PC-3 (cell line): ENCODE measurements at regions not wholly inside any gene's neighbourhood (a gene's known extent, or its start where the extent isn't known, plus 50 kb on each side); places are given as distances from the start of the nearest gene placed in this dataset.
"Not testable (repeated sequence)": the region's sequence is repeated elsewhere in the genome, so short reads cannot be mapped to it uniquely, and the experiment has no call there.

Source experiments
- ATAC-seq: fragments of 200-7000 bp; cut with Tn5 transposase; 2 replicates; pipeline ENCODE4 v1.9.1; 2020; ENCODE audit warnings: mild to moderate bottlenecking, moderate library complexity
- BruUV-seq: library from RNA; stranded (reverse); fragments of 400-500 nt; replicated peaks from 2 replicates; lab custom pipeline; 2021; lab: Mats Ljungman, UMichigan
- CTCF ChIA-PET: fragments of 300-600 bp; sonication (Branson Sonifier 250); formaldehyde crosslinking; loops from one replicate; lab custom pipeline; 2022; ENCODE audit warnings: antibody characterized with exemption; lab: Charles Lee
- POLR2A ChIA-PET: fragments of 300-600 bp; sonication (Branson Sonifier 250); formaldehyde crosslinking; loops from one replicate; lab custom pipeline; 2022; ENCODE audit warnings: antibody characterized with exemption; ENCODE audit not compliant: unreplicated experiment; lab: Charles Lee
- DNase-seq: peaks from one replicate; pipeline ENCODE4 v3.0.0-alpha.2; 2015
- H2AFZ ChIP-seq: fragments of 300-600 bp; sonication (generic); 2 replicates; pipeline ENCODE4 v1.6.0; 2016; ENCODE audit warnings: antibody characterized with exemption, low read length
- H3F3A ChIP-seq: fragments of 300-600 bp; sonication (generic); one replicate; pipeline ENCODE4 v1.6.0; 2017; ENCODE audit warnings: antibody characterized with exemption, low read length, control low read depth, mild to moderate bottlenecking; ENCODE audit not compliant: unreplicated experiment
- H3K27ac ChIP-seq: fragments of 300-600 bp; sonication (generic); 2 replicates; pipeline ENCODE4 v1.5.1; 2016; ENCODE audit warnings: mild to moderate bottlenecking, low read length
- H3K27me3 ChIP-seq: fragments of 300-600 bp; sonication (generic); 2 replicates; pipeline ENCODE4 v1.6.1; 2016; ENCODE audit warnings: low read length, mixed read lengths
- H3K36me3 ChIP-seq: fragments of 300-600 bp; sonication (generic); 2 replicates; pipeline ENCODE4 v1.6.1; 2016; ENCODE audit warnings: low read depth, mixed run types, low read length, mixed read lengths
- H3K4me1 ChIP-seq: fragments of 300-600 bp; sonication (generic); 2 replicates; pipeline ENCODE4 v1.5.1; 2016; ENCODE audit warnings: low read length; ENCODE audit not compliant: insufficient read depth
- H3K4me2 ChIP-seq: fragments of 300-600 bp; sonication (generic); 2 replicates; pipeline ENCODE4 v1.6.0; 2016; ENCODE audit warnings: low read length
- H3K4me3 ChIP-seq: fragments of 300-600 bp; sonication (generic); 2 replicates; pipeline ENCODE4 v1.5.1; 2016; ENCODE audit warnings: mild to moderate bottlenecking, low read length, mixed read lengths
- H3K79me2 ChIP-seq: fragments of 300-600 bp; sonication (generic); 2 replicates; pipeline ENCODE4 v1.6.1; 2017; ENCODE audit warnings: low read length, mixed read lengths
- H3K9ac ChIP-seq: fragments of 300-600 bp; sonication (generic); 2 replicates; pipeline ENCODE4 v1.6.0; 2016; ENCODE audit warnings: mild to moderate bottlenecking, low read length
- H3K9me2 ChIP-seq: fragments of 300-600 bp; sonication (generic); replicated peaks from 2 replicates; pipeline ENCODE4 v1.6.1; 2016; ENCODE audit warnings: mixed run types, low read length, mixed read lengths
- H3K9me3 ChIP-seq: fragments of 300-600 bp; sonication (generic); 2 replicates; pipeline ENCODE4 v1.6.1; 2016; ENCODE audit warnings: low read length, mixed read lengths
- H4K20me1 ChIP-seq: fragments of 300-600 bp; sonication (generic); 2 replicates; pipeline ENCODE4 v1.6.1; 2016; ENCODE audit warnings: low read length, mixed read lengths
- EZH2 ChIP-seq: fragments of 300-600 bp; sonication (generic); IDR thresholded peaks from one replicate; pipeline ENCODE4 v1.6.1; 2017; ENCODE audit warnings: antibody characterized with exemption, mild to moderate bottlenecking, low read length; ENCODE audit not compliant: unreplicated experiment
- EZH2phosphoT487 ChIP-seq: fragments of 300-600 bp; sonication (generic); IDR thresholded peaks from 2 replicates; pipeline ENCODE4 v1.6.1; 2018; ENCODE audit warnings: mild to moderate bottlenecking, antibody characterized with exemption, low read length, borderline replicate concordance
- intact Hi-C: fragments of 100-400 bp; cut with micrococcal nuclease; formaldehyde crosslinking; loops from 2 replicates; pipeline ENCODE4 v1.9.0; 2023
- TF ChIP-seq, protein P1 (sequence below): fragments of 300-600 bp; sonication (generic); conservative IDR thresholded peaks from 2 replicates; pipeline ENCODE4 v1.5.1; 2017; ENCODE audit warnings: antibody characterized with exemption, low read depth, mild to moderate bottlenecking, low read length

DNA sequence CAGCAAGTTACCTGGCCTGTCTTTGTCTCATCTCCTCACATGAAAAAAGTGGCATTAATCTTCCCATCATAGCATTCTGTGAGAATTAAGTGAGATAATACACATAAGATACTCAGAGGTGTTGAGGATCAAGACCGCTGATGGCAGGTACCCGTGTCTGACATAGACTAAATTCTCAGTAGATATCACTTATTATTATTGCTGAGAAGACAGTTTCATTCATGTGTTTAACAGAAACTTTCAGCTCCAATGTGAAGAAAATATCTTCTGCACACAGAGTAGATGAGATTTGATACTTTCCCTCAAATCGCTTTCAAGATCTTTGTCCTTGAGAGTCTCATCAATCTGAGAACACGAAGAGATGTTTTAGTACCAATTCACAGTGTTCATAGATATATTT, 809.4 kb downstream of the TSN start:
- Histone ChIP-seq H3K4me1 (no peaks in the 10 kb centered on the region), H3K9ac (no peak overlapping the region), H3K36me3 (no peaks in the 10 kb centered on the region), H4K20me1 (no peaks in the 10 kb centered on the region), H3K9me3 (no peaks in the 10 kb centered on the region), H3K27me3 (no peaks in the 10 kb centered on the region), H3K4me3 (no peak overlapping the region), H3K4me2 (no peak overlapping the region), H3K79me2 (no peaks in the 10 kb centered on the region), H2AFZ (no peak overlapping the region), H3K27ac (no peak overlapping the region), H3K9me2 (no peaks in the 10 kb centered on the region), H3F3A (no peaks in the 10 kb centered on the region)
- intact Hi-C loops = no loop called here
- ATAC-seq (no peak), DNase-seq (no peak)
- TF ChIP-seq EZH2 (no peak), EZH2phosphoT487 (no peak)
- TF ChIP-seq, protein P1, sequence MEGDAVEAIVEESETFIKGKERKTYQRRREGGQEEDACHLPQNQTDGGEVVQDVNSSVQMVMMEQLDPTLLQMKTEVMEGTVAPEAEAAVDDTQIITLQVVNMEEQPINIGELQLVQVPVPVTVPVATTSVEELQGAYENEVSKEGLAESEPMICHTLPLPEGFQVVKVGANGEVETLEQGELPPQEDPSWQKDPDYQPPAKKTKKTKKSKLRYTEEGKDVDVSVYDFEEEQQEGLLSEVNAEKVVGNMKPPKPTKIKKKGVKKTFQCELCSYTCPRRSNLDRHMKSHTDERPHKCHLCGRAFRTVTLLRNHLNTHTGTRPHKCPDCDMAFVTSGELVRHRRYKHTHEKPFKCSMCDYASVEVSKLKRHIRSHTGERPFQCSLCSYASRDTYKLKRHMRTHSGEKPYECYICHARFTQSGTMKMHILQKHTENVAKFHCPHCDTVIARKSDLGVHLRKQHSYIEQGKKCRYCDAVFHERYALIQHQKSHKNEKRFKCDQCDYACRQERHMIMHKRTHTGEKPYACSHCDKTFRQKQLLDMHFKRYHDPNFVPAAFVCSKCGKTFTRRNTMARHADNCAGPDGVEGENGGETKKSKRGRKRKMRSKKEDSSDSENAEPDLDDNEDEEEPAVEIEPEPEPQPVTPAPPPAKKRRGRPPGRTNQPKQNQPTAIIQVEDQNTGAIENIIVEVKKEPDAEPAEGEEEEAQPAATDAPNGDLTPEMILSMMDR = no peak
- POLR2A ChIA-PET = no interaction called here
- CTCF ChIA-PET = no interaction called here
- no TSS peak for BruUV-seq

GRCh38 chr2:122565364-122565763, 809.9 kb downstream of the TSN start:
- no peak overlapping the region for H3K27ac ChIP-seq
- no peaks in the 10 kb centered on the region for H3K27me3 ChIP-seq
- intact Hi-C loops = no loop called here
- H3K4me3 ChIP-seq = no peak overlapping the region
- DNase-seq (no peak), ATAC-seq (no peak)
- no peak overlapping the region for H3K4me2 ChIP-seq
- H3F3A ChIP-seq = no peaks in the 10 kb centered on the region
- H3K79me2 ChIP-seq = no peaks in the 10 kb centered on the region
- BruUV-seq = no TSS peak
- TF ChIP-seq EZH2 (no peak), EZH2phosphoT487 (no peak)
- TF ChIP-seq, protein P1 = no peak
- ChIA-PET CTCF (no interaction called here), POLR2A (no interaction called here)
- H3K9me2 ChIP-seq = no peaks in the 10 kb centered on the region
- no peaks in the 10 kb centered on the region for H3K36me3 ChIP-seq
- H3K4me1 ChIP-seq = no peaks in the 10 kb centered on the region
- no peak overlapping the region for H2AFZ ChIP-seq
- H3K9ac ChIP-seq = no peak overlapping the region
- no peaks in the 10 kb centered on the region for H3K9me3 ChIP-seq
- H4K20me1 ChIP-seq = no peaks in the 10 kb centered on the region

DNA sequence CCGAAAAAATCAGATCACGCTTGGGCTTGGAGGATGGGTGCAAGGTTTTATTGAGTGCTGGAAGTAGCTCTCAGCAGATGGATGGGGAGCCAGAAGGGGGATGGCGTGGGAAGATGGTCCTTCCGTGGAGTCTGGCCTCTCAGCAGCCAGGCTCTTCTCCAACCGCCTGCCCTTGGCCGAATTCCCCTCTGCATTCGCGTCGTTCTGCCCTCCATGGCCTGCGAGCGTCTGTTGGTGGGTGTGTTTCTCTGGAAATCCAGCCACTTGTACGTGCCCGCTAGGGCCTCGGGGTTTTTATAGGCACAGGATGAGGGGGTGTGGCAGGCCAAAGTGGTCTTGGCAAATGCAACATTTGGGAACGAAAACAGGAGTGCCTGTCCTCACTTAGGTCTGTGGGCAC, 815.2 kb downstream of the TSN start:
- H3K9ac ChIP-seq = no peak overlapping the region
- no peak overlapping the region for H3K4me3 ChIP-seq
- ChIA-PET POLR2A (no interaction called here), CTCF (no interaction called here)
- H3K4me1 ChIP-seq = no peaks in the 10 kb centered on the region
- no peaks in the 10 kb centered on the region for H3K9me3 ChIP-seq
- intact Hi-C loops = no loop called here
- H3K9me2 ChIP-seq = no peaks in the 10 kb centered on the region
- no peaks in the 10 kb centered on the region for H3F3A ChIP-seq
- H4K20me1 ChIP-seq = no peaks in the 10 kb centered on the region
- no peaks in the 10 kb centered on the region for H3K27me3 ChIP-seq
- DNase-seq = no peak
- no TSS peak for BruUV-seq
- no peak overlapping the region for H3K27ac ChIP-seq
- TF ChIP-seq EZH2phosphoT487 = no peak
- TF ChIP-seq EZH2 = no peak
- TF ChIP-seq, protein P1 = no peak
- no peaks in the 10 kb centered on the region for H3K79me2 ChIP-seq
- no peaks in the 10 kb centered on the region for H3K36me3 ChIP-seq
- H3K4me2 ChIP-seq = no peak overlapping the region
- no peak overlapping the region for H2AFZ ChIP-seq
- ATAC-seq = no peak

DNA sequence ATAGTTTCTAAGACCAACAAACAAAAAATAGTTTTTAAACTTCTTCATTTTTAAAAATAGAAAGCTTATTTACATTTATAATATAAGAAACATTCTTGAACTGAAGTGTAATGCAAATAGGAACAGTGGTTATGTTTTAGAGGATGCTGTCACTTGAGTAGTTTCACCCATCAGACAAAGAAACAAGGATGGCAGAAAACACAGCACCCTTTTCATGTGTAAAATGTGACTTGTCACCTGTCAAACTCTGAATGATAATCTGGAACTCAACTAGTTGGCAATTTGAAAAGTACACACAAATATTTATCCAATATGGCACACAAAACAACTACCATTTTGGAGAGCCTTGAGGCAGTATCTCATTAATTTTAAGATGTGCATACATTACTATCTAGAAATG, 816.0 kb downstream of the TSN start:
- H3K9me3 ChIP-seq, BruUV-seq, H3K4me2 ChIP-seq, H3K27me3 ChIP-seq, H3K9ac ChIP-seq, H3K4me1 ChIP-seq, H2AFZ ChIP-seq, H3K4me3 ChIP-seq, H3F3A ChIP-seq, POLR2A ChIA-PET, CTCF ChIA-PET, H3K27ac ChIP-seq, ATAC-seq, DNase-seq, H3K9me2 ChIP-seq, H3K36me3 ChIP-seq, H4K20me1 ChIP-seq, H3K79me2 ChIP-seq, intact Hi-C loops: not testable (repeated sequence)
